ENCODE measurements at regions not wholly inside any gene's neighbourhood (a gene's known extent, or its start where the extent isn't known, plus 50 kb on each side); places are given as distances from the start of the nearest gene placed in this dataset.

GRCh38 chr7:19249281-19249680 lies 104.1 kb upstream of the FERD3L start:
- TF ChIP-seq, protein P1, sequence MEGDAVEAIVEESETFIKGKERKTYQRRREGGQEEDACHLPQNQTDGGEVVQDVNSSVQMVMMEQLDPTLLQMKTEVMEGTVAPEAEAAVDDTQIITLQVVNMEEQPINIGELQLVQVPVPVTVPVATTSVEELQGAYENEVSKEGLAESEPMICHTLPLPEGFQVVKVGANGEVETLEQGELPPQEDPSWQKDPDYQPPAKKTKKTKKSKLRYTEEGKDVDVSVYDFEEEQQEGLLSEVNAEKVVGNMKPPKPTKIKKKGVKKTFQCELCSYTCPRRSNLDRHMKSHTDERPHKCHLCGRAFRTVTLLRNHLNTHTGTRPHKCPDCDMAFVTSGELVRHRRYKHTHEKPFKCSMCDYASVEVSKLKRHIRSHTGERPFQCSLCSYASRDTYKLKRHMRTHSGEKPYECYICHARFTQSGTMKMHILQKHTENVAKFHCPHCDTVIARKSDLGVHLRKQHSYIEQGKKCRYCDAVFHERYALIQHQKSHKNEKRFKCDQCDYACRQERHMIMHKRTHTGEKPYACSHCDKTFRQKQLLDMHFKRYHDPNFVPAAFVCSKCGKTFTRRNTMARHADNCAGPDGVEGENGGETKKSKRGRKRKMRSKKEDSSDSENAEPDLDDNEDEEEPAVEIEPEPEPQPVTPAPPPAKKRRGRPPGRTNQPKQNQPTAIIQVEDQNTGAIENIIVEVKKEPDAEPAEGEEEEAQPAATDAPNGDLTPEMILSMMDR (IDR thresholded peaks at IDR 0.05; ENCODE audit: low read depth, low read length), result no peak
- no peak overlapping the region for H3K4me3 ChIP-seq (replicated peaks in 1 of 2; ENCODE audit: low read depth in 2 of 2, low read length in 2 of 2)
- DNase-seq (ENCODE audit: low read depth in 2 of 2), result peak; percentile 10 to 29

GRCh38 chr7:19248681-19249080 lies 103.5 kb upstream of the FERD3L start:
- DNase-seq (ENCODE audit: low read depth in 2 of 2), result peak; percentile 7 to 77
- H3K4me3 ChIP-seq (replicated peaks in 1 of 2; ENCODE audit: low read depth in 2 of 2, low read length in 2 of 2), result no peak overlapping the region
- TF ChIP-seq, protein P1 (IDR thresholded peaks at IDR 0.05; ENCODE audit: low read depth, low read length), result no peak

DNA sequence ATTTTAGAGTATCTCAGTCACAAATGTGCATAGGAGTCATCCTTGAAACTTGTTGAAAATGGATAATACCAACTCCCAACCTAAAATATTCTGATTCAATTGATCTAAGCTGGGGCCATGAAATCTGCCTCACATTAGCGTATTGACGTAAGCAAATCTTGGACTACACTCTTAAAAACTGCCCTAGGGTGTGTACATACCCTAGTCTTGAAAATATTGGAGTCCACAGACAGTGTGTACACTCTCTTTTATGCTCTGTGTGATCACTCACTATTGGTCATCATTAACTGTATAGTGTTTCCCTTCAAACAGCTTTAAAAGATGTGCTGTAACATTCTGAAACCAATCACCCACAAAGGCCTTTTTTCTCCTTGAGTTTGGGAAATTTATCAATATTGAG lies 102.9 kb upstream of the FERD3L start:
- TF ChIP-seq, protein P1 (IDR thresholded peaks at IDR 0.05; ENCODE audit: low read depth, low read length), result no peak
- no peak overlapping the region for H3K4me3 ChIP-seq (replicated peaks in 1 of 2; ENCODE audit: low read depth in 2 of 2, low read length in 2 of 2)
- no peak for DNase-seq (ENCODE audit: low read depth in 2 of 2)

DNA sequence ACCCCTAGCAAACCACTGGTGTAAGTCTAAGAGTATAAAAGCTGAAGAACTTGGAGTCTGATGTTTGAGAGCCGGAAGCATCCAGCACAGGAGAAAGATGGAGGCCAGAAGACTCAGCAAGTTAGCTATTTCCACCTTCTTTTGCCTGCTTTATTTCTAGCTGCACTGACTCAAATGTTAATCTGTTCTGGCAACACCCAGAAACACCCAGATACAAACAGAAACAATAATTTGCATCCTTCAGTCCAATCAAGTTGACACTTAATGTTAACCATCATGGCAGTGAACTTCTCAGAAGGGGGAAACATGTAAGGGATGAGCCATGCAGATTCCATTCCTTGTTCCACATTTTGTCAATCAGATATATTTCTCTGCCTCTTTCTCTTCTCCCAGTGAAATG lies 101.8 kb upstream of the FERD3L start:
- H3K4me3 ChIP-seq (replicated peaks in 1 of 2; ENCODE audit: low read depth in 2 of 2, low read length in 2 of 2), result no peak overlapping the region
- TF ChIP-seq, protein P1 (IDR thresholded peaks at IDR 0.05; ENCODE audit: low read depth, low read length), result no peak
- DNase-seq (ENCODE audit: low read depth in 2 of 2), result no peak

DNA sequence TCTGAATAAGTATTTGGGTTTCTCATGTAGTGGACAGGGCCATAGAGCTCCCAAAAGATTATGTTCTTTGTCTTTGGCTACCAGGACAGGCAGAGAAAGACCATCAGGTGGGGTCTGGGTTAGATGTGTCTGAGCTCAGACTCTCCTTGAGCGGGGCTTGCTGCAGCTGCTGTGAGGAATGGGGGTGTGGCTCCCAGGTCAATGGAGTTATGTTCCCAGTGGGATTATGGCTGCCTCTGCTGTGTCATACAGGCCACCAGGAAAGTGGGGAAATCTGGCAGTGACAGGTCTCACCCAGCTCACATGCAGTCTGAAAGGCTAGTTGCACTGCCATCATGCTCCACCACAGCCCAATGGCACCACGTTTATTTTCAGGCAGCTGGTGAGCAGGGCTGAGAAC lies 97.0 kb upstream of the FERD3L start:
- TF ChIP-seq, protein P1 (IDR thresholded peaks at IDR 0.05; ENCODE audit: low read depth, low read length), result no peak
- no peak overlapping the region for H3K4me3 ChIP-seq (replicated peaks in 1 of 2; ENCODE audit: low read depth in 2 of 2, low read length in 2 of 2)
- DNase-seq (ENCODE audit: low read depth in 2 of 2), result no peak

GRCh38 chr7:19239951-19240350 lies 94.7 kb upstream of the FERD3L start:
- TF ChIP-seq, protein P1 (IDR thresholded peaks at IDR 0.05; ENCODE audit: low read depth, low read length), result no peak
- no peak overlapping the region for H3K4me3 ChIP-seq (replicated peaks in 1 of 2; ENCODE audit: low read depth in 2 of 2, low read length in 2 of 2)
- peak in 1 of 2 donors; percentile 60 for DNase-seq (ENCODE audit: low read depth in 2 of 2)

DNA sequence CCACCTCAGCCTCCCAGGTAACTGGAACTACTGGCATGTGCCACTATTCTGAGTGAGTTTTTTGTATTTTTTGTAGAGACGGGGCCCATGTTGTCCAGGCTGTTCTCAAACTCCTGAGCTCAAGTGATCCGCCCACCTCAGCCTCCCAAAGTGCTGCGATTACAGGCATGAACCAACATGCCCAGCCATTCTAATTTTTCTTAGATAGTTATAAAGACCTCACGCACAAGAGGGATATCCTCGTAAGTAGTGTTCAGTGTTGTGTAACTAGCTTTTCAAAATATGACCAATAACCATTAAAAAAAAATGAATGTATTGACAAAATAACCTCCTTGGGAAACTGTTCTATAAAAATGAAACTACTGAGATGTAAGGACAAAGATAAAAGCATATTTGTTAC lies 90.5 kb upstream of the FERD3L start:
- no peak overlapping the region for H3K4me3 ChIP-seq (replicated peaks in 1 of 2; ENCODE audit: low read depth in 2 of 2, low read length in 2 of 2)
- no peak for DNase-seq (ENCODE audit: low read depth in 2 of 2)
- TF ChIP-seq, protein P1 (IDR thresholded peaks at IDR 0.05; ENCODE audit: low read depth, low read length), result no peak
